ENCODE measurements at regions not wholly inside any gene's neighbourhood (a gene's known extent, or its start where the extent isn't known, plus 50 kb on each side); places are given as distances from the start of the nearest gene placed in this dataset.

GRCh38 chr1:177566495-177566894 lies 395.7 kb downstream of the BRINP2 start:
- H3K4me1 Mint-ChIP-seq: no peaks in the 10 kb centered on the region
- peaks cover 3% of the 10 kb centered on the region for H3K9me3 Mint-ChIP-seq
- H3K4me3 Mint-ChIP-seq: no peak overlapping the region
- no peak for DNase-seq
- H3K36me3 Mint-ChIP-seq (ENCODE audit: low read depth): no peaks in the 10 kb centered on the region
- no peaks in the 10 kb centered on the region for H3K27me3 Mint-ChIP-seq
- intact Hi-C loops (cut with micrococcal nuclease): no loop called here
- no peak overlapping the region for H3K27ac Mint-ChIP-seq

- Mint-ChIP-seq H3K4me1 (no peaks in the 10 kb centered on the region), H3K36me3 (ENCODE audit: low read depth) (no peaks in the 10 kb centered on the region), H3K27ac (no peak overlapping the region), H3K27me3 (no peaks in the 10 kb centered on the region), H3K9me3 (peaks cover 3% of the 10 kb centered on the region), H3K4me3 (no peak overlapping the region)
- DNase-seq: no peak
- intact Hi-C loops (cut with micrococcal nuclease): no loop called here
Measured at GRCh38 chr1:177561436-177561835, 390.7 kb downstream of the BRINP2 start.

- peaks cover 3% of the 10 kb centered on the region for H3K9me3 Mint-ChIP-seq
Measured at GRCh38 chr1:177558372-177558771, 387.6 kb downstream of the BRINP2 start.

GRCh38 chr1:177556163-177556562 lies 385.4 kb downstream of the BRINP2 start:
- Mint-ChIP-seq H3K4me3 (no peak overlapping the region), H3K4me1 (no peaks in the 10 kb centered on the region), H3K36me3 (ENCODE audit: low read depth) (no peaks in the 10 kb centered on the region), H3K9me3 (peaks cover 7% of the 10 kb centered on the region), H3K27ac (no peak overlapping the region), H3K27me3 (no peaks in the 10 kb centered on the region)
- intact Hi-C loops (cut with micrococcal nuclease): no loop called here
- DNase-seq: no peak

More at GRCh38 chr1:177558372-177558771, 387.6 kb downstream of the BRINP2 start:
- Mint-ChIP-seq H3K36me3 (ENCODE audit: low read depth) (no peaks in the 10 kb centered on the region), H3K27ac (no peak overlapping the region), H3K4me1 (no peaks in the 10 kb centered on the region), H3K27me3 (no peaks in the 10 kb centered on the region), H3K4me3 (no peak overlapping the region)
- no peak for DNase-seq
- intact Hi-C loops (cut with micrococcal nuclease): no loop called here

- Mint-ChIP-seq H3K4me3 (no peak overlapping the region), H3K27me3 (no peaks in the 10 kb centered on the region), H3K4me1 (no peaks in the 10 kb centered on the region), H3K27ac (no peak overlapping the region), H3K9me3 (peaks cover 5% of the 10 kb centered on the region), H3K36me3 (ENCODE audit: low read depth) (no peaks in the 10 kb centered on the region)
- no peak for DNase-seq
- intact Hi-C loops (cut with micrococcal nuclease): no loop called here
Measured at GRCh38 chr1:177547200-177547599, 376.4 kb downstream of the BRINP2 start.

- Mint-ChIP-seq H3K27ac (no peak overlapping the region), H3K4me3 (no peak overlapping the region), H3K9me3 (no peaks in the 10 kb centered on the region), H3K36me3 (ENCODE audit: low read depth) (no peaks in the 10 kb centered on the region), H3K27me3 (no peaks in the 10 kb centered on the region), H3K4me1 (no peaks in the 10 kb centered on the region)
- intact Hi-C loops (cut with micrococcal nuclease): no loop called here
- DNase-seq: no peak
Measured at GRCh38 chr1:177546346-177546745, 375.6 kb downstream of the BRINP2 start.

- Mint-ChIP-seq H3K4me1 (no peaks in the 10 kb centered on the region), H3K36me3 (ENCODE audit: low read depth) (no peaks in the 10 kb centered on the region), H3K27me3 (no peaks in the 10 kb centered on the region), H3K9me3 (peaks cover 3% of the 10 kb centered on the region), H3K4me3 (no peak overlapping the region), H3K27ac (no peak overlapping the region)
- intact Hi-C loops (cut with micrococcal nuclease): no loop called here
- DNase-seq: no peak
Measured at GRCh38 chr1:177526201-177526600, 355.4 kb downstream of the BRINP2 start.

GRCh38 chr1:177525176-177525575 lies 354.4 kb downstream of the BRINP2 start:
- DNase-seq: no peak
- intact Hi-C loops (cut with micrococcal nuclease): no loop called here
- no peaks in the 10 kb centered on the region for H3K27me3 Mint-ChIP-seq
- peaks cover 3% of the 10 kb centered on the region for H3K9me3 Mint-ChIP-seq
- H3K4me1 Mint-ChIP-seq: no peaks in the 10 kb centered on the region
- H3K27ac Mint-ChIP-seq: no peak overlapping the region
- H3K4me3 Mint-ChIP-seq: no peak overlapping the region
- no peaks in the 10 kb centered on the region for H3K36me3 Mint-ChIP-seq (ENCODE audit: low read depth)

- DNase-seq: no peak
Measured at GRCh38 chr1:177517546-177517945, 346.8 kb downstream of the BRINP2 start.

GRCh38 chr1:177514207-177514606 lies 343.4 kb downstream of the BRINP2 start:
- Mint-ChIP-seq H3K4me3 (no peak overlapping the region), H3K36me3 (ENCODE audit: low read depth) (no peaks in the 10 kb centered on the region), H3K27me3 (no peaks in the 10 kb centered on the region), H3K4me1 (no peaks in the 10 kb centered on the region), H3K27ac (no peak overlapping the region), H3K9me3 (no peaks in the 10 kb centered on the region)
- DNase-seq: no peak
- intact Hi-C loops (cut with micrococcal nuclease): no loop called here

More at GRCh38 chr1:177517546-177517945, 346.8 kb downstream of the BRINP2 start:
- Mint-ChIP-seq H3K27ac (no peak overlapping the region), H3K27me3 (no peaks in the 10 kb centered on the region), H3K9me3 (no peaks in the 10 kb centered on the region), H3K4me1 (no peaks in the 10 kb centered on the region), H3K36me3 (ENCODE audit: low read depth) (no peaks in the 10 kb centered on the region), H3K4me3 (no peak overlapping the region)
- intact Hi-C loops (cut with micrococcal nuclease): no loop called here

- H3K9me3 Mint-ChIP-seq: no peaks in the 10 kb centered on the region
- H3K27ac Mint-ChIP-seq: no peak overlapping the region
- no peaks in the 10 kb centered on the region for H3K27me3 Mint-ChIP-seq
- intact Hi-C loops (cut with micrococcal nuclease): no loop called here
- DNase-seq: no peak
- no peaks in the 10 kb centered on the region for H3K4me1 Mint-ChIP-seq
- H3K4me3 Mint-ChIP-seq: no peak overlapping the region
- no peaks in the 10 kb centered on the region for H3K36me3 Mint-ChIP-seq (ENCODE audit: low read depth)
Measured at GRCh38 chr1:177511036-177511435, 340.3 kb downstream of the BRINP2 start.

- H3K9me3 Mint-ChIP-seq: no peaks in the 10 kb centered on the region
- DNase-seq: no peak
- no peak overlapping the region for H3K4me3 Mint-ChIP-seq
- H3K27ac Mint-ChIP-seq: no peak overlapping the region
- intact Hi-C loops (cut with micrococcal nuclease): no loop called here
- no peaks in the 10 kb centered on the region for H3K36me3 Mint-ChIP-seq (ENCODE audit: low read depth)
- H3K4me1 Mint-ChIP-seq: no peaks in the 10 kb centered on the region
- H3K27me3 Mint-ChIP-seq: no peaks in the 10 kb centered on the region
Measured at GRCh38 chr1:177505905-177506590, 335.3 kb downstream of the BRINP2 start.

- no peak overlapping the region for H3K27ac Mint-ChIP-seq
- H3K27me3 Mint-ChIP-seq: no peaks in the 10 kb centered on the region
- no peak for DNase-seq
- H3K4me3 Mint-ChIP-seq: no peak overlapping the region
- intact Hi-C loops (cut with micrococcal nuclease): no loop called here
- H3K4me1 Mint-ChIP-seq: no peaks in the 10 kb centered on the region
- H3K9me3 Mint-ChIP-seq: no peaks in the 10 kb centered on the region
- no peaks in the 10 kb centered on the region for H3K36me3 Mint-ChIP-seq (ENCODE audit: low read depth)
Measured at GRCh38 chr1:177495878-177496277, 325.1 kb downstream of the BRINP2 start.

GRCh38 chr1:177490786-177491185 lies 320.0 kb downstream of the BRINP2 start:
- no peak overlapping the region for H3K4me3 Mint-ChIP-seq
- H3K27ac Mint-ChIP-seq: no peak overlapping the region
- no peaks in the 10 kb centered on the region for H3K4me1 Mint-ChIP-seq
- intact Hi-C loops (cut with micrococcal nuclease): no loop called here
- DNase-seq: no peak
- no peaks in the 10 kb centered on the region for H3K27me3 Mint-ChIP-seq
- H3K9me3 Mint-ChIP-seq: no peaks in the 10 kb centered on the region
- H3K36me3 Mint-ChIP-seq (ENCODE audit: low read depth): no peaks in the 10 kb centered on the region

GRCh38 chr1:177490036-177490639 lies 319.4 kb downstream of the BRINP2 start:
- DNase-seq: no peak
- Mint-ChIP-seq H3K4me1 (no peaks in the 10 kb centered on the region), H3K4me3 (no peak overlapping the region), H3K9me3 (no peaks in the 10 kb centered on the region), H3K27me3 (no peaks in the 10 kb centered on the region), H3K27ac (no peak overlapping the region), H3K36me3 (ENCODE audit: low read depth) (no peaks in the 10 kb centered on the region)
- intact Hi-C loops (cut with micrococcal nuclease): no loop called here

All from activated CD4-positive, alpha-beta T cell treated with anti-CD3 and anti-CD28 coated beads, Interleukin-2, amount 10 ng/mL, durations not matched to agents 24 days and 14 days (primary cell).